ENCODE measurements at regions not wholly inside any gene's neighbourhood (a gene's known extent, or its start where the extent isn't known, plus 50 kb on each side); places are given as distances from the start of the nearest gene placed in this dataset.

- DNase-seq (ENCODE audit: low read depth), result no peak
Observed at GRCh38 chr14:97267509-97267908, 470.3 kb downstream of the VRK1 start.

DNA sequence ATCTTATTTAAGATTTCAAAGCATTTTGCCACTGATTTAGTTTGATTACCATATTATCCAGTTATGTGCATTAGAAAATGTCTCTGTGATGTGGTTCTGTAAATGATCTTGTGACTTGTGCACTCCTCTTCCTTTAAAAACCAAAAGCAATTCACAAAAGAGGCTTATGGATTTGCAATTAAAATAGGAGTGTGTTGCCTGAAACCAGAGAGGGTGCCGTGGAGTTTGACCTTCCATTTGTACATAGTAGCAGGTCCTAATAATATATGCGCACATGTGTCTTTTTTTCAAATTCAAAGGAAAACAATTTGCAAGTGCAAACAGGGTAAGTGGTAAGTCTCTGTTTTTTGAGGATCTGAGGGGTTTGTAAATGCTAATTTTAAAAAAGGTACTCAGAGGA lies 470.9 kb downstream of the VRK1 start:
- DNase-seq (ENCODE audit: low read depth), result no peak

GRCh38 chr14:97270308-97270707 lies 473.1 kb downstream of the VRK1 start:
- DNase-seq (ENCODE audit: low read depth), result no peak

DNA sequence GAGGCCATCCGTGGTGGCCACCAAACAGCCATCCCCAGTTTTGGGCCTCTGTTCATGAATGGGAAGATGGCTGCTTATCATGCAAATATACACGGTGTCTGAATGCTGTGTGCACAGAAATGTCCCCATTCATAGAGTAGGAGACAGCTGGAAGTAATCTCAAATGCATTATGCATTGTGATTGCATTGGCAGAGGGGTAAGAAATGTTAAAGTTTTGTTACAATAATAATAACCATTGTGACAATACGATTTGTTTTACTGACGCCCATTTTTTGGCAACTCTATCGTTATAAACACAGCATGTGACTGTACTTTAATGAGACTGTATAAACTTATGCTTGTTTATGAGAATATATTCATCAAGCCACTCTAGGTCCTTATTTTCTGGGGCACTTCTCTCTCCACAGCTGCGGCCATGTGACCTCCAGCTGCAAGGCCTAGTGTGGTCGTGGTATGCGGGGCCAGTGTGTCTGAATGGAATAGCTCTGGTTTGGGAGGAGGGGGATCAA lies 474.3 kb downstream of the VRK1 start:
- no peak for DNase-seq (ENCODE audit: low read depth)

DNA sequence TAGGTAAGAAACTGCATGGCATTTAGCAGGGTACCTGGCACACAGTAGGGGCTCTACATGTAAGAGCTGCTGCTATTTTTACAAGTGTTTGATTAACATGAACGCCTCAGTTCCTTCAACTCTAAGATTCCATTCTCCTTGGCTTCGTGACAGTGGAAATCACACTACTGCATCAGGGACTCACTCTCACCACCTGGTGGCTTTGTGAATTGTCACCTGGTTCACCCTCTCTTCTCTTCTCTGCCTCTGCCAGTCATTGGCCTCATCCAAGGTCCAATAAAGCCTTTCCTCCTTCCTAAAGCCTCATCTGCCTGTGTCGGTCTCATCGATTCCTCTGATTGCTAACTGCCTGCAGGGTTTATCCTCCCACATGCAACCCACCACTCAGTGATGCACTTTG lies 476.4 kb downstream of the VRK1 start:
- no peak for DNase-seq (ENCODE audit: low read depth)

- DNase-seq (ENCODE audit: low read depth), result no peak
Observed at GRCh38 chr14:97274626-97275025, 477.4 kb downstream of the VRK1 start.

- no peak for DNase-seq (ENCODE audit: low read depth)
Observed at GRCh38 chr14:97275276-97275675, 478.1 kb downstream of the VRK1 start.

- DNase-seq (ENCODE audit: low read depth), result no peak
Observed at GRCh38 chr14:97276573-97276972, 479.4 kb downstream of the VRK1 start.

GRCh38 chr14:97277711-97278110 lies 480.5 kb downstream of the VRK1 start:
- no peak for DNase-seq (ENCODE audit: low read depth)

GRCh38 chr14:97280526-97280925 lies 483.3 kb downstream of the VRK1 start:
- DNase-seq (ENCODE audit: low read depth), result no peak

DNA sequence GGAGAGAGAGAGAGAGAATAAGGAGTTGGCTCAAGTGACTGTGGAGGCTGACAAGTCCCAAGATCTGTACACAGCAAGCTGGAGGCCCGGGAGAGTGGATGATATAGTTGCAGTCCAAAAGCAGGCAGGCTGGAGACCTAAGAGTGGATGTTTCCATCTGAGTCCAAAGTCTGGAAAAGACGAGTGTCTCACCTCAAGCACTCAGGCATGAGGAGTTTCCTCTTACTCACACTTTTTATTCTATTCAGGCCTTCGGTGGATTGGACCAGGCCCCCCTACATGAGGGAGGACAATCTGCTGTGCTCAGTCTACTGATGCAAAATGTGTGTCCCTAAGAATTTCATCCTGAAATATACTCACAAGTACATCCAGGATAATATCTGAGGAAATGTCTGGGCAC lies 484.6 kb downstream of the VRK1 start:
- no peak for DNase-seq (ENCODE audit: low read depth)

DNA sequence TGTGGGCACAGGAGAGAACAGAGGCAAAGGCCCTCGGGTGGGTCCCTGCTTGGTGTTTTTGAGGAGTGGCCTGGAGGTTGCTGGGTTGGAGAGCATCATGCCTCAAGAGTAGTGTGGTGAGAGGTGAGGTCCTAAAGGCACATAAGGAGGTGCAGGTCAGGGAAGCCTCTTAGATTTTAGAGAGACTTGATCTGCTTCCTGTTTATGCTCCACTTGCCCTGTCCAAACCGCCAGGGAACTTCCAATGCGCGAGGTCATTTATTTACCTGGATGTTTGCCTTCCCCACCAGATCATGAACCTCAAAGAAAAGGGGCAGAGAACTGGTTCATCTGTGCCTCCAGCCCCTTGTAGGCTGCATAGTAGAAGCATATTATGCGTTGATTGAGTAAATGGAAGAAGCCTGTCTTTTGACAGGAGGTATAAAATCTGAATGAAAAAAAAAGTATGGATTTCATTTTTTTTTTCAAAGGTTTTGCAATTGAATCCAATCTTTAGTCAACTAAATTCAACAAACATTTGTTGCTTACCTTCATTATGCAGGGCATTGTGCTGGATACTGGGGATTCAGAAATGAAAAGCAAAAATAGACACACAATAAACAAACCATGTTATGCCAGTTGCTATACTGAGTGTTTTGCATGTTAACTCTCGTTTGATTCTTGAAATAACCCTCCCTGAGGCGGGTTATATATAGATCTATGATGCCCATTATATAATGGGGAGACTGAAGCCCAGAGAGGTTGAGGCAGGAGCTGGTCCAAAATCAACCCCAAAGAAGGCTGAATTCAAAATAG lies 485.2 kb downstream of the VRK1 start:
- no peak for DNase-seq (ENCODE audit: low read depth)

- DNase-seq (ENCODE audit: low read depth), result no peak
Observed at GRCh38 chr14:97283005-97283403, 485.8 kb downstream of the VRK1 start.

GRCh38 chr14:97283426-97283825 lies 486.2 kb downstream of the VRK1 start:
- no peak for DNase-seq (ENCODE audit: low read depth)

DNA sequence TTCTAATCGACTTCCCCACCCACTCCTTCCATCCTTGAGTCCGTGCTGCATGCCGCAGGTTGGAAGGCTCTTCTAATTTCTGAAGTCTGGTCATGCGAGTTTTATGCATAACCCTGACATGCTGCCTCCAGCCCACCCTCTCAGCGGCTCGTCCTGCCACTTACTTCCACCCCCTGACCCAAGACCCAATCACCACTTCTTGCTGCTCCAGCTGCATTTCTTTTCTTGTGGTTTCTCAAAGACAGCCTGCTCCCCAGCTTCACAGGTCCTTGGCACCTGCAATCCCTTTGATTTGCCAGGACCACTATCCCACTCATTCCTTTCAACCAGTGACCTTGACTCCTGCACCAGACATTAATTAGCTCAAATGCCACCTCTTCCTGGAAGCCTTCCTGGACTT lies 486.7 kb downstream of the VRK1 start:
- no peak for DNase-seq (ENCODE audit: low read depth)

- DNase-seq (ENCODE audit: low read depth), result no peak
Observed at GRCh38 chr14:97287956-97288355, 490.8 kb downstream of the VRK1 start.

DNA sequence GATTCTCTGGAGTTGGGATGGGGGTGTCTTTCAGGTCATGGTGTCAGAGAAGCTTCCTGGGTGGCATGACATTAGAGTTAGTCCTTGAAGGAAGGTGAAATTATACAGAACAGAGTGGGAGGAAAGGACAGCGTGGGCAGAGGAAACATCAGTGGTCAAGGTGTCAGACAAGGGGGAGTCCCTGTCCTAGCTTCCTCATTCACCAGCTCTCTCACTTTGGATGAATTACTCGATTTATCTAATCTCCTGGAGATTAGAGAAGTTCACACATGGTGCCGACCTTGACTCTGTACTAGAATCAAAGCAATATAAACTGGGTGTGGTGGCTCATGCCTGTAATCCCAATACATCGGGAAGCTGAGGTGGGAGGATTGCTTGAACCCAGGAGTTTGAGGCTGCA lies 492.9 kb downstream of the VRK1 start:
- DNase-seq (ENCODE audit: low read depth), result no peak

GRCh38 chr14:97290977-97291376 lies 493.8 kb downstream of the VRK1 start:
- DNase-seq (ENCODE audit: low read depth), result no peak

DNA sequence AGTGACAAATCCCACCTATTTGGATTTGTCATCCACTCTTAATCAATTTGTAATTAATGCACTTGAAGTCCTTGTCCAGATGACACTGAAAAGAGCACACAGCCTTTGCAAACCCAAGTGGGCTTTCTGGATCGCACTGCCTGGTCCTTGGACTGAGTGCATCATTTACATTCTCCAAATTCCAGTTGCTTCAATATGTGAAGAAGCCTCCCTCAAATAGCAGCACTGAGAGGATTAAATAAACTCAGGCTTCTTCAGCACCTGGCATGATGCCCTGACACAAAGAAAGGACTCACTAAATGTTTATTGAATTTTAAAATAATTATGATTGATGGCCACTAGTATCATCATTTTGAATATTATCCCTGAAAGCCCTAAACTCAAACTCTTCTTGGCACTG lies 496.5 kb downstream of the VRK1 start:
- DNase-seq (ENCODE audit: low read depth), result no peak

DNA sequence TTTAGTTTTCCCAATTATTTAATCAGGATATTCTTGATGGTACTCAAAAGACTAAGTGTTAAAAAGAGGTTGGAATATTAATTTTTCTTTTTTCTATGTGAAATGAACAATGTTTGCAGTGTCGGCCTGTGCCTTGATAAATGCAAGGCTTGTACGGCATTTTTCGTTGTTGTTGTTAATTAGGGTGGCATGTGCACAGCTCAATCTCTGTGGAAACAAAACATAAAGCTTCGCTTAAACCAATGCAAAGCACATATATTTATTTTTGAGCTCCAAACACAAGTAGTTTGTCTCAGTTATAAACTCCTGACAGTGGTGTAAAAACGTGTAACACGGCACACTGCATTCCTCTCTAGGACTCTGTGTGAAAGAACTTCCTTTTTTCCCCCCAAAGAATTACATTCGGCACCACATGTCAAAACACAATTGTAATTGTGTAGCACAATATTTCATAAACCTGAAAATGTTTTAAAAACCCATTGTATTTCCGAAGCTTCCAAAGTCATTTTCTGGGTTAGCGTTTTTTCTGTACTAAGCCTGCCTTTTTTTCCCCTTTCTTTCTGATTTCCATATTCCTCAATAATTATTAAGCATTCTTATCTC lies 498.0 kb downstream of the VRK1 start:
- no peak for DNase-seq (ENCODE audit: low read depth)

- DNase-seq (ENCODE audit: low read depth), result no peak
Observed at GRCh38 chr14:97296176-97296575, 499.0 kb downstream of the VRK1 start.

GRCh38 chr14:97297100-97297499 lies 499.9 kb downstream of the VRK1 start:
- DNase-seq (ENCODE audit: low read depth), result no peak

- DNase-seq (ENCODE audit: low read depth), result no peak
Observed at GRCh38 chr14:97298331-97298730, 501.1 kb downstream of the VRK1 start.

DNA sequence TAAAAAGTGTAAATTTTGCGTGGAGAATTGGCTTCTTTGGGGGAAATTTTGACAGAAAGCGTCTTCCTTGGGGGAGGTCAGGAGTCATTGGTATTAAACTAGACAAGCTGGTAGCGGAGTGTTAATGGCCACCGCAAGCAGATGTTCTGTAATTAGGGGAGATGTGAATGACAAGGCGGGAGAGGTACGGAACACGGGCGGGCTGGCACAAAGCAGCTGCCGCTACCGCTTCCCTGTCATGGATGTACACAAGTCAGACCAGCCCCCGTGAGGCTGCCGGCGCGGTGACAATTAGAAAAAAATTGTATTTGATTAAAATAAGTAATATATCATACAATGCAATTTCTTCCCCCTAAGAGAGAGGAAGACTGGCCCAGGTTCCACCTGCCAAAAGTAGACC lies 501.6 kb downstream of the VRK1 start:
- DNase-seq (ENCODE audit: low read depth), result no peak

All from CMK (cell line).